GM18502 (cell line): ENCODE measurements at regions not wholly inside any gene's neighbourhood (a gene's known extent, or its start where the extent isn't known, plus 50 kb on each side); places are given as distances from the start of the nearest gene placed in this dataset.

Experiments used
- ATAC-seq: cut with Tn5 transposase; IDR thresholded peaks from one replicate; pipeline ENCODE4 v1.9.1; 2021; ENCODE audit warnings: mild to moderate bottlenecking; ENCODE audit not compliant: unreplicated experiment, poor library complexity

DNA sequence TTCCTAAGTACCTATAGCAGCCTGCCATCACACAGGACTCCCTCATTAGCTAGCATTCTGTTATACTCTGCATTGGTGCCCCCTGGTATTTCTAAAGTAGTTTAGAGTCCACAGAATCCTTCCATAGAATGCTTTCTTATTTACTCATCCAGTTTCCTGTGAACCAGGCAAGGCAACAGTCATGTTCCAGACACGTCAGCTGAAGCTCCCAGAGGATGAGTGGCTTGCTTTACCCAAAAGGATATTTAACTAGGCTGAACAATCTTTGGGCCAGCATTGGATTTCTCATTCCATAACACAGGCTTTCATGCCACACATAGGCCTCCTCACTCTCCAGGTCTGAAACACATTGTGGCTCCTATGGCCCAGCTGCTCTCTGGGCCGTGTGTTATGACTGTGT lies 203.8 kb upstream of the MAP3K7 start:
- no peak for ATAC-seq

DNA sequence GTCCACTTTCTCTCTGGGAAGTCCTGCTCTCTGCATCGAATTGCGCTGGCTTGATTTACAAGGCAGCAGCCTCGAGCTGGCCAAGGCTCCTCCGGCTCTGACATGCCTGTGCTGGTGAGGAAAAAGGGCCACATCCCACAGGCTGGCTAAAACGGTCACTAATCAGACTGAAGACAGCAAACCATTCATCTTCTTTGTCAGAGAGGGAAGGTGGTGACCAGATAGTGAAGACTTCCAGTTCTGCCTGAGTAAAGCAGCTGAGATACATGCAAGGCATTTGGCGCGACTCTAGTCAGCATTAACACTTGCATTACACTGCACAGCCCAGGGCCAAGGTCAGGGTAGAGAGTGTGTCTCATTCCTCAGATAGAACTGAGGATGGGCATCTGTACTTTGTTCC lies 203.2 kb upstream of the MAP3K7 start:
- ATAC-seq = no peak

DNA sequence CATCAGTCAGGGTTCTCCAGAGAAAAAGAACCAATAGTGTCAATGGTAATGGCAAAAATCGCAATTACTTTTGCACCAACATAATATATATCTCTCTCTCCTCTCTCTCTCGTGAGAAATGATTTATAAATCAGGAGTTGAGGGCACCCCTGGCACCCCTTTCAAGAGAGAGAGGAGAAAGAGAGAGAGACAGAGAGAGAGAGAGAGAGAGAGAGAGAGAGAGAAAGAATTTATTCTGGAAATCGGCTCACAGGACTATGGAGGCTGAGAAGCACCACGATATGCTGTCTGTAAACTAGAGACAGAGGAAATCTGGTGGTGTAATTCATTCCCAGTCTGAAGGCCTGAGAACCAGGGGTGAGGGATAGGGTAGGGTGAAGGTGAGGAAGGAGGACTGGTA lies 201.9 kb upstream of the MAP3K7 start:
- no peak for ATAC-seq

DNA sequence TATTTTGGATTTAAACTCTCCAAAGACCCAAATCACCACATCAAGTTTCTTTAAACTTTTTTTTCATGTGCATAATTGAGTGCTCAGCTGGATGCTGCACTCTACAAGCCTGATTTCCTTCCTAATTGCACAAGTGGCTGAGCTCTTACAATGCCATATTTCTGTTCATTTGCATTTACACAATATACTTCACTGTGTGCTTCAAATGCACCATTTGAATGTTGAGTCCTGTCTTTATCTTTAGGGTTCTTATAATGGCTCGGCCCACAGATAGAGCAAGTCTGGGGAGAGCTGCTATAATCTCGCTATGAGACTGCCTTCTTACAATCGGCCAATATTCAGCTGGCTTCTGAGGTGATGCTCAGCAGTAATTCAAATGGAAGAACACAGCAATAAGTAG lies 200.6 kb upstream of the MAP3K7 start:
- ATAC-seq = no peak

DNA sequence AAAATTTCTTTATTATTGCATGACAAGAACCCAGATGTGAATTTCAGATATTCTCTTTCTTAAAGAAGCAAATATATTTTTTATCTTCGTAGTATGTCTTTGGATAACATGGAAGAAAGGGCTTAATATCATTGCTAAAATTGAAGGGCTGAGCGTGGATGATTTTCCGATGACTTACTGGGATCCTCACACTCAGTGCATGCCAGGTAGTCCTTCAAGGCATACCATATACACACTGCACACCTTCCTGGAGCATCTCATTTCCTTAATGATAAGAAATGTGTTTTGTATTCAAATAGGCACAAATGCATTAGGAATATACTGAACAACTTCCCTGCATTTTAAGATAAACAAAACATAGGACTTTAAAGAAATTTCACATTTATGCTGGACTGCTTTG lies 193.9 kb upstream of the MAP3K7 start:
- ATAC-seq = no peak

DNA sequence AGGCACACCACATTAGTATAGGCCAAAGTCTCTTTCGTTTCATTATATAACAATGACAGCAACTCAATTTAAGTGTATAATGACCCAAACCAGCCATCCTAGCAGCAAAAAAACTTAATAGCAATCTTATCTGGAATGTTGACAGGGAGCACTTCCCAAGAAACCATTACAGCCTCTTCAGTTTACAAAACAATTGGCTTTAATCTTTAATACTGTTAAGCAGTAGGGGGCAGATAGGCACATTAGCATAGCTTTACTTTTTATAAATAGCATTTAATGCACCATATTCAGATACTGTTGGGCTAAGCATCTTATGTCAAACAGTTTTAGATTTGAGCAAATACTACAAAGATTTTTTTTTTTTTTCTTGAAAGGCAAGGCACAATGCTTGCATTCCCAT lies 193.3 kb upstream of the MAP3K7 start:
- ATAC-seq = no peak

DNA sequence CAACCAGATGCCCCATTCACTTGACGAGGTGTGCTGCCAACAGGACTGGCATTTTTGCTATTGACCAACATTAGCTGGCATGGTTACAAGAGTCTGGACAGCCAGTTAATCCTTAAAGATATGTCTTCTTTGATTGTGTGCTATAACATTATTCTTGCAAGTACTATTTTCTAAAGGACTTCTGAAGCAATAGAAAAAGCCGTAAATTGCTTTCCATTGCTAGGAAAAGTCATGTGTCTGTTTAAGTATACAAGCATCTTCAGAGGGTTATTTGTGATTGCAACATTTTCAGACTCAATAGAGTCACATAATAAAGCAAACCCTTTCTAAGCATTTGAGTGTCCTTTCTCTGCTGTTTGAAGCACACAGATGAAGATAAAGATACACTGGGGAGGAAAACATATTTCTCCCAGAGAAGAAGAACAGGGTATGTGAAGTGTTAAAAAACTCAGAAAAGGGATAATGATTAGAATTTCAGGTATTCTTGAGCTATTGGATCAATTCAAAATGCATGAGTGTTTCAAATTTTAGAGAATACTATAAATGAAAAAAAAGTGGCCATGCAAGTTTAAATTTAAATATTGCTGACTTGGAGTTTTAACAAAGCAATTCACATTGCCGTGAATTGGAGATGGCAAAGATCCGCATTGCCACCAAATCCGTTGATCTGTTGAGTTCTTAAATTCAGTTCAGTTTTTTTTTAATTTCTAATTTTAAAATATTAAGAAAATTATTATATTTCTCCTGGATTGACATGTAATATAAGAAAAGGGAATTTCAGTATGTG lies 191.7 kb upstream of the MAP3K7 start:
- no peak for ATAC-seq

DNA sequence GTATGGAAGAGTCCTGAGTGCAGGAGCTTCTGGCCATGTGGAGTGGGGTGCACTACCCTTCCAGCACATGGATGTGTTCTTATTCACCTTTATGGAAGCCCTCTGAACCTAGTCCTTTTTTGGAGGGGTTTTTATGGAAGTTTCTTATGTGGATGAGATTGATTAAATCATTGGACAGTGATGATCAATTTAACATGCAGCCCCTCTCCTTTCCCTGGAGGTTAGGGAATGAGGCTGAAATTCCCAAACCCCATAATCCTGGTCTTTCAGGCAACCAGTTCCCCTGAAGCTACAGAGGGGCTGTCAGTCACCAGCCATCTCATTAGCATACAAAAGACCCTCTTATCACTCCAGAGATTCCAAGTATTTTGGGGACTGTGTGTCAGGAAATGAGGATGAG lies 183.9 kb upstream of the MAP3K7 start:
- ATAC-seq = no peak

DNA sequence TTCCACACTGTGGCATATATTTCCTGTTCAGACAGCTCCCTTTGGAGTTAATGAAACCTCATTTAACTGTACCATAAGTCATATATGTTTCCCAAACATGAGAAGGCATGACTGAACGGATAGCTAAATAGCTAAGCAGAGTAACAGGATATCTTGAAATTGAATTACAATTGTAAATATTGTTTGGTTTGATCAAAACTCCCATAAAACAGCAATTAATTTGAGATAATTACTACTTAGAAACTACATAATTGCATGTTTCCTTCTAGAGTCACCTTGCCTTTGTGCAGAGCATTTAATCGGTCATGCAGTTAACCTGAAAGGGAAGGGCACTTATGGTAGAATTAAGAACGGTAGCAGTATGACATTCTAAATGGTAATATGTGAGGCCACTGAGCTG lies 179.0 kb upstream of the MAP3K7 start:
- ATAC-seq = no peak

DNA sequence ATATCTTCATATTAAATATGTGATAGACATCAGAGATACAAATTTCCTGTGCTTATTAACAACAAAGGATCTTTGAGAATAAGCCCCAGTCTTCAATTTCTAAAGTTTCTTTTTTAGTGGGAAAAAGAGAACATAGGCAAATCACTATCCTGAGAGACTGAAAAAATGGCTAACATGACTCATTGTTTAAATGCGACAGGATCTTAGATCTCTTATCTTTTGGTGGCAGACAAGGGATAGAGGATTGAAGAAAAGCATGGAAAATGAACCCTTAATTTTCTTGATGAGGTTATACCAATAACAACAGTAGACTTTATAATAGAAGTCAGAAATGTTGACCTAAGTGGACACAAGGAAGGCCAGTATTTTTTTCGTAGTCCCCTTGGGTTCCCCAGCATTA lies 178.6 kb upstream of the MAP3K7 start:
- no peak for ATAC-seq

DNA sequence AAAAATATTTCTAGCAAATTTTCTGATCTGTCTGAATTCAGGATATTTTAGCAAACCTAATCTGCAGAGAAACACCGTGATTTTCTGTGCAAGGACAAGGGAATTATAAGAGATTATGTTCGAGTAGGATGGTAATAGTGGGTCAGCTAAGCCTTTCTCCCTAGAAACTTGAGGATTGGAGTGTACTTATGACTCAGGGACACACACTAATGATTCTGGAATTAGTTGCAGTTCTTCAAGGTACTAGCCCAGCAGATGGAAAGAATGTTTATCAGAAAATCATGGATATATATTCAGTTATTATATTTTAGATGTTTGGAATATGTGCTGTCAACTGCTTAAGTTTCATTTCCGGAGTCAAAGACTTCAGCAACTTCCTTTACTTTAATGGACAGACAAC lies 177.1 kb upstream of the MAP3K7 start:
- ATAC-seq = no peak

DNA sequence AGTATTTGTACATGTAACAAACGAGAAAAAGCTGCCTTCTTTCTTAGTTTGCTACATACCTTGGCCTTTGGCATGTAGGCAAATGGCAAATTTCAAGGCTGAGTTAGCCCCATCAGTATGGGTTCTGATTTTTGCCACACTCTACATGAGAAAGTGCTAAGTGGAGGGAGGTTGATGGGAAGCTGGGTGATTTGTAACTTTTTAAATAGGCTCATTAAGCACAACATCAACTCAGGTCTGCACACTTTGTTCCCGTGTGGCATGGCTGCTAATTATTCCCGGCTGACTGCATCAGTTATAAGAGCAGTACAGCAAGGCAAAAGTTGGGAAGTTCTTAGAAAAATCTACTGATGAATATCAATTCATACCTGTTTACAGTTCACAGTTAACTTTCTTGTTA lies 172.8 kb upstream of the MAP3K7 start:
- ATAC-seq = no peak

DNA sequence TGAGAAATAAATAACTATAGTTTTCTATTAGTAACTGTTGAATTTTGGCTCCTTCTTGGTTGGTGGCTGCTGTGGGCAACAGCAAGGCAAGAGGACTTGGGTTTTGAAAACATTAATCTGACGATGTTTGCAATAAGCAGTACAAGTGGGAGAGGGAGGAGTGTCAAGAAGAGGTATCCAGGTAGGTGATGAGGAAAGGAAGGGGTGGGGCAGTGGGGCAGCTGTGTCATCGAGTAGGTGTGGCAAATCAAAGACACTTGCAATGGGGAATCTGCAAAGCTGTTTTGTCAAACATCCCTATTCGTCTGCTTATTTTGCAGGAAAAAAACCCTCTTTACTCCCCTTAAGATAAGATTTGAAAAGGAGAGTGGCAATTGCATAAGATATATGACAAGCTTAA lies 171.9 kb upstream of the MAP3K7 start:
- no peak for ATAC-seq

DNA sequence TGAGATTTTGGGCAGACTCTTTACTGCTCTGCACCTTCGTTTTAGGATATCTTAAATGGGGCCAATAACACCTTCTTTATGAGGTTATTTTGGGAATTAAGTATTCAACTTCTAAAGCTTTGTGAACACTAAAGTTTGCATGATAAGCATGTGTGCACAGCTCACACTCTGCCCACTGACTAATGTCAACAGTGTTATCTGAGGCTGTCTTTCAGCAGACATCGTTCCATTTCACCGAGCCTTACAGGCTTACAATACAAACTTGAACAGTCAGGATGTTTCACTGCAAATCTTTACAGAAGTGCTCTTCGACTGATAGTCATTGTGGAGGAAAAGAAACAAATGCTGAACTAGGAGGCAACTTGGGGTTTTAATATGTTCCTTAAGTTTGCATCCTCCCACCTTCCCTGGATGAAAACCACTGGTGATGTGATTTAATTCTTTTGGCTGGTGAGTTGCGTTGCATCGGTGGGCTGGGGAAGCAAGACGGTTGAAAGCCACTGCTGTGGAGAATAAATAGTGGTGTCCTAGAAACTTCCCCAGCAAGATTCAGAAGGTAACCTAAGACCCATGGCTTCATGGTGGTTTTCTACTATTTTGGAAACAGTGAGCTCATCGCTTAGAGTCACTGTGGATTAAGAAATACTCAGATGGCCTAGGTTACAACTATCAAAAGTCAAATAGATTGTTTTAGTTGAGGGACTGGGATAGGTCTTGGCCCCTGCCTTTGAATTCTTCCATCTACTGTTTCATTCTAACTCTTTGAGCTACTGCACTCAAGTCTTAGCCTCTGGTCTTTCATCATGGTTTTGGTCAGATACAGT lies 167.2 kb upstream of the MAP3K7 start:
- no peak for ATAC-seq

DNA sequence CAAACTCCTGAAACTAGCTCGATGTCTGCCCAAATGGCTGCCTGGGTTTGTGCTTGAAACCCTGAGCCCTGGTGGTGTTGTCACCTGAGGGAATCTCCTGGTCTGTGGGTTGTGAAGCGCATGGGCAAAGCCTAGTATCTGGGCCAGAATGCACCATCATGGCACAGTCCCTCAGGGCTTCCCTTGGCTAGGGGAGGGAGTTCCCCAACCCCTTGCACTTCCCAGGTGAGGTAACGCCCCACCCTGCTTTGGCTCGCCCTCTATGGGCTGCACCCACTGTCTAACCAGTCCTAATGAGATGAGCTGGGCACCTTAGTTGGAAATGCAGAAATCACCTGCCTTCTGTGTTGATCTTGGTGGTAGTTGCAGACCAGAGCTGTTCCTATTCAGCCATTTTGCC lies 152.9 kb upstream of the MAP3K7 start:
- no peak for ATAC-seq

DNA sequence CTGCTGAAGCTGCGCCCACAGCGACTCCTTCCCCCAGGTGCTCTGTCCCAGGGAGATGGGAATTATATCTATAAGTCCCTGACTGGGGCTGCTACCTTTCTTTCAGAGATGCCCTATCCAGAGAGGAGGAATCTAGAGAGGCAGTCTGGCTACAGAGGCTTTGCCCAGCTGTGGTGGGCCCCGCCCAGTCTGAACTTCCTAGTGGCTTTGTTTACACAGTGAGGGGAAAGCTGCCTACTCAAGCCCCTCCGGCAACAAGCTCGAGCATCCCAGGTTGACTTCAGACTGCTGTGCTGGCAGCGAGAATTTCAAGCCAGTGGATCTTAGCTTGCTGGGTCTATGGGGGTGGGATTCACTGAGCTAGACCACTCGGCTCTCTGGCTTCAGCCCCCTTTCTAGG lies 152.5 kb upstream of the MAP3K7 start:
- no peak for ATAC-seq

DNA sequence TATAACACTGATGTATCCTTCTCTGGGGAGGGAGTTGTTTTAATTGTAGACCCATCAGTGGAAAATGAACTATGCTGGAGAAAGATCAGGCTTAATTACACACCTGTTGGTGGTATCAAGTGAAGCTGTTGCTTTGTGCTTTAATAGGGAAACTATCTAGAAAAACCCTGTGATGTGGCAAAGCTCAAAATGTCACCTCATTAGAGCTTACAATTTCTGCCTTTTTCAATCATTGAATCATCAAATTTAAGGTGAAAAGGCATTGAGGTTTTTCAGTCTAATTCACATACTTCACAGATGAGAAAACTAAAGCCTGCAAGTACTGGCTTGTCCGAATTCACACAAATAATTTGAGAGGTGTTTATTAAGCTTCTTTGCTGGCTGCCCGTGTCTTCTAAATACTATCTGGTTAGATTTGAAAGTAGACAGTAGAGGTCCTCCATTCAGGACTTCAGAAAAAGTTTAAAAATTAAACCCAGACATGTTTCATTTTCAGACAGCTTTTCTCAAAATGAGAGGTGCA lies 143.3 kb upstream of the MAP3K7 start:
- ATAC-seq = peak; percentile 64

DNA sequence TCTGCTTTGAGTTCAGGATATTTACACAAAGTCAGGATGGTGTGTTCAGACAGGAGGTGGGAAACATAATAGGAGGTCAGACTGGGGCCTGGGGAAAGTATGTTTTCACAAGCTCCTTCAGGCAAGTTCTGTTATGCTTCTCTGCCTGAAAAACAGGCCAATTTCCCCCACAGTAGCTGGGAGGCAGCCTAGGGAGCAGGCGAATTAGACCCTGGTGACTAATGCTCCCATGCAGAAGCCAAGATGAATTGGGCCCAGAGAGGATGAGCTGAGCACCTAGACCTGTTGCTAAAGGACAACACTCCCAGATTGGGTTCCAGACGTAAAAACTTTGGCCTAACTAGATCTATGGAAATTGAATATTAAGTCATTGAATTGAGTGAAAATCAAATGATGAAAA lies 142.2 kb upstream of the MAP3K7 start:
- ATAC-seq = no peak

DNA sequence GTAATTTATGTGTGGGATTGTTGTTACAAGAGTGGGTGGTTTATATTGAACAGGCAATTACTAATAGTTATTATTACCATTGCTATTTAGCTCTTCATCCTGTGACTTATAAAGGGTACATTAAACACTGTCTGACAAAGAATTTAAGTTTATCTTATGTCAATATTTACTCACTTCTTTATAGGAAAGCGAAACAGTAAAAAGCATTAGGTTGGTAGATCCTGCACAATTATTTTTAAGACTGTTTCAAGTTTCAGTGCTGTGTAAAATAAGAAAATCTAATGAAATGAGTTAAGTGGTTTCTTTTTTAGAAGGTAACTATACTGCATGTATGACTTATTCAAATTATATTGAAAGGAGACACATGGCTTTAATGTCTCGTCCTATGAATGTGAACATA lies 135.8 kb upstream of the MAP3K7 start:
- ATAC-seq = no peak

DNA sequence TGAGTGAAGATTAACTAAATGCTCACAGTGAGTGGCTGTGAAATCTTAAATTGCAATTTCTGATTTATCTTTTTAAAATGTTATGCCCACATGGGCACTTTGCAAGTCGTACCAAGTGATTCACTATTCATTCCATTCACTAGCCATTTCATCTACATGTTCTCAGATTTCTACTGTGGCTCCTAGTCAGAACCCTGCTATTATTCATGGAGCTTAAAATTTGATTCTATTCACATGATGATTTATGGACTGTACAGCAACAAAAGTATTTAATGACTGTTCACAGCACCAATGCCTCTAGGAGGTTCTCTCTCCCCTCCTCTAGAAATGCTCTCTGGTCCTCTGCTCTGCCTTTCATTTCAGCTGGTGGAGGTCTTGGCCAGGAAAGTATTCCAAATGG lies 133.5 kb upstream of the MAP3K7 start:
- no peak for ATAC-seq

DNA sequence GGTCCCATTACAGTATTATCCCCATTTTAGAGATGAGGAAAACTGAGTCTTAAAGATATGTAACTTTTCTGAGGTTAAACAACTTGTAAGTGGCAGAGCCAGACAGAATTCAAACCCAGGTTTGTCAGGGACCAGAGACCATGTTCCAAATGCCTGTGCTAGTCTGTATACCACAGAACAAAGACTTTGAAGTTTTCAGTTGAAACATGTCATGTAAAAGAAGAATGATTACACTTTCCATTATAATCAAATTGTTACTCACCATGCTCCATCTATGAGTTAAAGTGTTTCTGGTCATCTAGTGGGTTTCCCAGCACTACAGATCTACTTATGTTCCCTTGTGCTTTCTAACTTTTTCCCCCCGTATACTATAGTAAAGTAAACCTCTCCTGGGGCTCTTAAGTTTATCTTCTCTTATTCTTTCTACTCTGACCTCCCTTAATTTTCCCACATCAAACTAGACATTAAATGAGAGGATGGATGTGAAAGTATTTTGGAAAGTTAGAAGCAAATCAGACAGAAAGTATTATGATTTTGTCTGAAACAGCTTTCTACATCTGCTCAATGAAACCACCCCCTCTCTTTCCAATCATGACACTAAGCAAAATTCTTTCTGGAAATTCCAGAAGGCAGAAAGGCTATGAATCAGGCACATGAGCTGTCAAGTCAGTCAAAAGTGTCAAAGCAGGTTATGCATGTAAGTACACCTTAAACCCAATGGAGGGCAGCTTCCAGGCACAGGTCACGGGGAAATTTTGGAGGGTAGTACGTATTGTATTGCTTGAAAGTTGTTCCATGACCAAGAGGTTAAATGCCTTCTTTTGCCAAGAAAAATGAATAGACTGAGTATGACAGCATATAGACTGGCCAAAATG lies 132.7 kb upstream of the MAP3K7 start:
- no peak for ATAC-seq
